GM21367 (cell line): ENCODE measurements at regions not wholly inside any gene's neighbourhood (a gene's known extent, or its start where the extent isn't known, plus 50 kb on each side); places are given as distances from the start of the nearest gene placed in this dataset.

ENCODE experiments used
- ATAC-seq: cut with Tn5 transposase; IDR thresholded peaks from one replicate; pipeline ENCODE4 v1.9.1; 2021; ENCODE audit not compliant: unreplicated experiment

- ATAC-seq: no peak
Measured at GRCh38 chr15:38692789-38693062, 128.1 kb upstream of the RASGRP1 start.

GRCh38 chr15:38695249-38696108, 130.9 kb upstream of the RASGRP1 start:
- ATAC-seq: no peak

DNA sequence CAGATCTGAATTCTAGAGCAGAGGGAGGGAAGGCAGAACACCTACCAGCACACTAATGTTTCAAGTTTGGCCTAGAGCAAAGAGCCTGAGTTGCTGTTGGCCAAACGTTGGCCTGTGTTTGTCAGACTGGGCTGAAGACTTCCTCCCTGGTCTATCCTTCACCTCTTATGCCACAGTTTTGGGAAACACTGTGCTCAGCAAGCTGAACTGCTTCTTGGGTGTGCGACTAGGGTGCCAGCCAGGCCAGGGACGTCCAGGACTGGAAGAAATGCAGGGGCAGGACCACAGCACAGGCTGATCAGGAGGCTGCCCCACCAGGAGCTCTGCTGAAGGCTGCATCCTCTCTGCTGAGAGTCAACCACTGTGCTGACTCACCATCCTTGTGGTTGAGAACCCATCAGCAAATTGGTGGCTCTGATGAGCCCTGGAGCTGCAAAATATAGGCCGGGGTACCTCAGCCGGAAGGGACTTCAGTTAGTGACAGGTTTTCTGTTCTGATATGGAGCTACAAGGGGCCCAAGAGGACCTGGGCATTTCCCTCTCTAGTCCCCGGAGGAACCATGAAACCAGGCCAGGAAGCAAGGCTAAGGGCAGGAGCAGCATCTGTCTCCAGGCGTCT, 131.6 kb upstream of the RASGRP1 start:
- ATAC-seq: peak; percentile 46

DNA sequence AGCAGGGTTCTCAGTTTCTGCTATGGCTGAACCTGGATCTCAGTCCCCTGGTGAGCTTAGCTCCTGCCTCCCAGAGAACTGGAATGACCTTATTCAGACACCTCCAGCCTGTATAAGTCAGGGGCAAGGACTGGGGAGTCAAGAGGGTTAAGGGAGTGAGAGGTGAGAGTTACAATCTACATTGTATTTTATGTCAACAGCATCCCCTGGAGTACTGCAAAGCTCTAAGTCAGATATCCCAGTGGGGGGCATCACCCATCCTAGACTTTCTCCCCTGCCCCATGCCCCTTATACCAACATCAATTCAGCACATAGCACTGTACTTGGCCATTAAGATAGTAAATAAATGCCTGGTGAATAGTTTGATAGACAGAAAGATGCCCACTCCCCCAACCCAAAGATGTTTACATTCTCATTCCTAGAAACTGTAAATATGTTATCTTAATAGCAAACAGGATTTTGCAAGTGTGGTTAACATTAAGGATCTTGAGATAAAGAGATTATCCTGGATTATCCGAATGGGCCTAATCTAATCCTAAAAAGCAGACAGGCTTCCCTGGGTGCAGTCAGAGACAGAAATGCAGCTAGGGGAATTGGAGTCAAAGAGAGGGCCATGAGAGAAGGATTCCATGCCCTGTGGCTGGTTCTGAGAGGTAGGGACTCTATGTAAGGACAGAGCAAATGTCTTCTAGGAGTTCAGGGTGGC, 132.3 kb upstream of the RASGRP1 start:
- ATAC-seq: no peak

GRCh38 chr15:38698254-38698653, 133.6 kb upstream of the RASGRP1 start:
- no peak for ATAC-seq

GRCh38 chr15:38699633-38700230, 135.1 kb upstream of the RASGRP1 start:
- peak; percentile 74 for ATAC-seq

DNA sequence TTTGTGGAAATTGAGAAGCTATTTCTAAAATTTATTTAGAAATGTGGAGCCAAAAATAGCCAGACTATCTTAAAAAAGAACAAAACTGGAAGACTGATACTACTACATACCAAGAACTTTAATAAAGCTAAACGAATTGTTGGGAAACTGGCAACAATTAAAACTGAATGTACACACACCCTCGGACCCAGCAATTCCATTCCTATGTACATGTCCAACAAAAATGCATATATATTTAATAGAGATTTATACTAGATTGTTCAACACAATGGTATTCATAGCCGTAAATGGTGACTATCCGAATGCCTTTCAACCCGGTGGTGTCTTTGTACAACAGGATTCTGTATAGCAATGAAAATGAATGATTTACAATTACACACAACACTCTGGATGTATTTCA, 136.5 kb upstream of the RASGRP1 start:
- no peak for ATAC-seq

DNA sequence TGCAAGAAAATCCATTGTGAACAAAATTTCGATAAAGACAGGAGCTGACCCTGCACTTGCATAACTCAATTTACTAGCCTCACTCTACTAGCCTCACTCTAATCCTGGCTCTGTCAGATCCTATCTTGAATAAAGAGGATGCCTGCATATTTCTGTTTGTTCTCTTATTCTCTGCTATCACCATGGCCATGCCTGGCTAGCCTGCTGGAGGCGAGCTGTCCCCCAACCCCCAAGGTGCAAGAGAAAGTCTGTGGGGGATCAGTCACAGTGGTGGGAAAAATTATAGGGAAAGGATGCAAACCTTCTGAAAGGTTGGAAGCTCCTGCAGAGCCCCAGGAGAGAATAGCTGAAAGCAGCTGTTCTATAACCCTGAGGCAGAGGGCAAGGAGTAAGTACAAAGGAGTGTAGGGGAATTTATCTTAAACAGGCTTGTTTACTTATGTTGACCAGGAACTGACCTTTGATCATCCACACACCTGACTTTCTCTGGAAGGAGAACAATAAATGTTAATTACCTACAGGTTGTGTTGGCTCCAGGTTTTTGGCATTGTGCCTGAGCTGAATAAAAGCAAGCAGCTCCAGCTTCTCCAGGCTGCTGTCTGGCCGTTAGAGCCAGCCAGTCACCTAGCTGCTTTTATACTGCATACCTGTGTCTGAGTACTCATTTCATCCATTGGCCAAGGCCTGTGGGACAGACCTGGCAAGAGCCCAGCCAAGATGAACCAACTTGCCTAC, 137.7 kb upstream of the RASGRP1 start:
- ATAC-seq: no peak

GRCh38 chr15:38705436-38706219, 141.0 kb upstream of the RASGRP1 start:
- ATAC-seq: no peak

- ATAC-seq: no peak
Measured at GRCh38 chr15:38706956-38707355, 142.3 kb upstream of the RASGRP1 start.

DNA sequence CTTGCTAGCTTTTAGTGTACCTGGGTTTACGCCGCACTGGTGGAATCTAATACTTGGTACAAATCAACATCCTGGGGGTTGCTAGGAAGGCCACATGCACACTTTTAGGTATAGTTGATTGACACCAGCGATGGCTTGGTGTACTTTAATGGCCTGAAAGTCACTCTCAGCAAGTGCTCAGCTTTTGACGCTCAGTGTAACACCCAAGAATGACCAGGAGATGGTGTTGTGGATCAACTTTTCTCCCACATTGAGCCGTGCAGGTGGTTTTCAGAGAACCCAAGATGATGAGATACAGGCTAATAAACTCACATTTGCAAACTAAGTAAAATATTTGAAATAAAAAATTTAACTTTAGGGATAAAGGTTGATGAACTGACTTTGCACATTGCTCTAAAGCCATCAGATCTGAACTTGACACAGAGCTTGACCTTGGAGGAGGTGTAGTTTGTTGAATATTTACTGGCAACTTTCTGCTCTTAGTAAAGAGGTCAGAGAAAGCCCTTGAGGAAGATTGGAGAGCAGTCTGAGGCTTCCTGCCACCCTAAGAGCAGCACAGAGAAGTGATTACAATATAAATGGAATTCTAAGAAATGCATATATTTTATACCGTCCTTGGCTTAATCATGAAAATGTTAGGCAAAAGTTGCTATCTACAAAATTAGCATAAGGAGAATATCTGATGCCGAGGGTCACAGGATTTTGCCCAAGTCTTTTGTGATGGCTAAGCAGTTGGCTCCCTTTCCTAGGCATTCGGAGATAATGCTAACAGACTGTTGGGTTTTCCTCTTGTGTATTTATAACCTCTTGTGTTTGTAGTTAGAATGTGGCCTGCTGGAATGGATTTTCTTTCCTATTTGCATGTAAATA, 143.4 kb upstream of the RASGRP1 start:
- peak; percentile 81 for ATAC-seq

GRCh38 chr15:38708672-38709180, 144.1 kb upstream of the RASGRP1 start:
- no peak for ATAC-seq

DNA sequence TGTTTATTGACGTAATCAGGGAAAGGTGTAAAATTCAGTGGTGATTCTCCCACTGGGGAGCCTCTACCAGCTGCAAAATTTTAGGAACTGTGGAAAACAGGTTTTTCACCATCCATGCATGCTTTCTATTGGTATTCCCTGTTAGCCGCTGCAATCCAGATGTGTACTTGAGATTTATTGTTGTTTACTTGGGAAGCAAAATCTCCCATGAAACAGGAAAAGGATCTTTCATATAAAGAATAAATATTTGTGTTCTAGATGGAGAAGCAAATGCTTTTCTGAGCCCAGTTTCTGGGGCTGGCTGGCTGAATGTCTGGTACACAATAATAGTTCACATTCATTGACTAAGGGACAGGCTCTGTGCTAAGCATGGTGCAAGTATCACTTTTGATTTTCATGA, 144.6 kb upstream of the RASGRP1 start:
- ATAC-seq: no peak

- ATAC-seq: no peak
Measured at GRCh38 chr15:38714309-38715072, 149.9 kb upstream of the RASGRP1 start.

GRCh38 chr15:38720893-38721567, 156.4 kb upstream of the RASGRP1 start:
- ATAC-seq: no peak

DNA sequence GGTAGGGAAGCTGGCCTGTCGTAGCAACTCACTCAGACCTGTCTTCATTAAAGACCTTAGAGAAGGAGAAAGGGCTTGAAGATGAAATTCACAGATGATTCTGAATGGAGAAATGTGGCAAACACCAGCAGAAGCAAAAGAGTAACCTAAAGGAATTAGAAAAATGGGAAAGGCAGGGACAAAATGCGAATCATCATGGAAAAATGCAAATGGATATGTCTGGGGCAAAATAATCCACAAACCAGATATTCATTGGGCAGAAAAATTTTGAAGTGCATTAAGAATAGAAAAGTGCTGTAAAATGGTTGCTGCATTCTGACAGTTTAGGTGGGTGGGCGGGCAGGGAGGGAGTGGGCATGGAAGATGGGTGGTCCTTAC, 156.9 kb upstream of the RASGRP1 start:
- ATAC-seq: no peak

- ATAC-seq: no peak
Measured at GRCh38 chr15:38722236-38722635, 157.6 kb upstream of the RASGRP1 start.

DNA sequence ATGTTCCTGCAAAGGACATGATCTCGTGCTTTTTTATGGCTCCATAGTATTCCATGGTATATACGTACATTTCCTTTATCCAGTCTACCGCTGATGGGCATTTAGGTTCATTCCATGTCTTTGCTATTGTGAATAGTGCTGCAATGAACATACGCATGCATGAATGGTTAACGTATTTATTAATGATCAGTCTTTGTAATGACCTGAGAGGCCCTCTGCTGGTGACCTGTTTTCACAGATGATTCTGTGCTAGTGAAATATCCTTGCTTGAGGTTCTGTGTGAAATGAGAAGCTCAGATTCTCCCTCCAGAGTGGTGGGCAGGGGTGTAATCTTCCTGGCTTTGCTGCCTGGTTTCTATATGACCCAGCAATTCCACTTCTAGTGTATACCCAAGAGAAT, 160.2 kb upstream of the RASGRP1 start:
- no peak for ATAC-seq
